Chondrocyte (in vitro differentiated cells): ENCODE measurements at regions not wholly inside any gene's neighbourhood (a gene's known extent, or its start where the extent isn't known, plus 50 kb on each side); places are given as distances from the start of the nearest gene placed in this dataset.
A peak's percentile ranks its signal among the peaks of the same experiment; 100 is the strongest.

Source experiments
- DNase-seq: peaks from one replicate; pipeline ENCODE4 v3.0.0; 2021; ENCODE audit warnings: mixed read lengths, low spot score
- H3K27ac Mint-ChIP-seq: one replicate; pipeline ENCODE4 v1.8.0; 2021; ENCODE audit warnings: mild to moderate bottlenecking, moderate library complexity, mixed read lengths; ENCODE audit not compliant: unreplicated experiment
- H3K27me3 Mint-ChIP-seq: 2 replicates; pipeline ENCODE4 v1.8.0; 2021; ENCODE audit warnings: low read depth, mixed read lengths
- H3K36me3 Mint-ChIP-seq: 2 replicates; pipeline ENCODE4 v1.8.0; 2021; ENCODE audit warnings: low read depth, mixed read lengths
- H3K4me1 Mint-ChIP-seq: 2 replicates; pipeline ENCODE4 v1.8.0; 2021; ENCODE audit warnings: low read depth, mild to moderate bottlenecking, mixed read lengths
- H3K4me3 Mint-ChIP-seq: one replicate; pipeline ENCODE4 v1.8.0; 2021; ENCODE audit warnings: mild to moderate bottlenecking, moderate library complexity, mixed read lengths; ENCODE audit not compliant: unreplicated experiment
- H3K9me3 Mint-ChIP-seq: 2 replicates; pipeline ENCODE4 v1.8.0; 2021; ENCODE audit warnings: low read depth, mixed read lengths
- TF ChIP-seq, protein P1 (sequence below): fragments of 200-600 bp; sonication (generic); IDR thresholded peaks from 2 replicates; pipeline ENCODE4 v1.5.0; 2021; ENCODE audit warnings: antibody characterized with exemption, mild to moderate bottlenecking, moderate library complexity

DNA sequence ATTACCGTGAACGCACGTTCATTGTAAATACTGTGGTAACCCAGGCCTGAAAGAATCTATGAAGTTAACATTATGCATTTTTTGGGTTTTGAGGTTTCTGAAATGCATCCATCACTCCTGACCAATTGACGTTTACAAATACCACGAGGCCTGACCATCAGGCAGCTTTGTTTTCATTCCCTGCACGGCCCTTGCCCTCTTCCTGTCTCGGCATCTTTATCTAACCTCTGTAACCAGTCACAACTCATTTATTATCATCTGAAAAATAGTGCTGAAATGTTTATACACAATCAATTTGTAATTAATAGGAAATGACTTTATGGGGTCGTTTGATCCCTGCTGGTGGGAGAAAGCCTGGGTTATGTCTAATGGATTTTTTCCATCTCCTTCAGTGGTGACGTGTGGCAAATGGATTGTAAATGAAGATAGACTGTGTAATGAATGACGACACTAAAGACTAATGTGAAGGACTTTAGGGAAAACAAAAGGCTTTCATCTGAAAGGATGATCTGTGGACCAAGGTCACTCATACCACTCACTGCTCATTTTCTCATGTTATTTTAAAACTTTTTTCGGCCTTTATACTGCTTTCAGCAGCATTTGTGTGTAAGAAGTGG lies 102.7 kb upstream of the SORBS2 start:
- Mint-ChIP-seq H3K9me3 (no peaks in the 10 kb centered on the region), H3K4me1 (peaks cover 46% of the 10 kb centered on the region), H3K36me3 (no peaks in the 10 kb centered on the region), H3K4me3 (no peak overlapping the region), H3K27ac (peak overlapping the region; percentile 73), H3K27me3 (no peaks in the 10 kb centered on the region)
- no peak for DNase-seq
- TF ChIP-seq, protein P1, sequence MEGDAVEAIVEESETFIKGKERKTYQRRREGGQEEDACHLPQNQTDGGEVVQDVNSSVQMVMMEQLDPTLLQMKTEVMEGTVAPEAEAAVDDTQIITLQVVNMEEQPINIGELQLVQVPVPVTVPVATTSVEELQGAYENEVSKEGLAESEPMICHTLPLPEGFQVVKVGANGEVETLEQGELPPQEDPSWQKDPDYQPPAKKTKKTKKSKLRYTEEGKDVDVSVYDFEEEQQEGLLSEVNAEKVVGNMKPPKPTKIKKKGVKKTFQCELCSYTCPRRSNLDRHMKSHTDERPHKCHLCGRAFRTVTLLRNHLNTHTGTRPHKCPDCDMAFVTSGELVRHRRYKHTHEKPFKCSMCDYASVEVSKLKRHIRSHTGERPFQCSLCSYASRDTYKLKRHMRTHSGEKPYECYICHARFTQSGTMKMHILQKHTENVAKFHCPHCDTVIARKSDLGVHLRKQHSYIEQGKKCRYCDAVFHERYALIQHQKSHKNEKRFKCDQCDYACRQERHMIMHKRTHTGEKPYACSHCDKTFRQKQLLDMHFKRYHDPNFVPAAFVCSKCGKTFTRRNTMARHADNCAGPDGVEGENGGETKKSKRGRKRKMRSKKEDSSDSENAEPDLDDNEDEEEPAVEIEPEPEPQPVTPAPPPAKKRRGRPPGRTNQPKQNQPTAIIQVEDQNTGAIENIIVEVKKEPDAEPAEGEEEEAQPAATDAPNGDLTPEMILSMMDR, result no peak

DNA sequence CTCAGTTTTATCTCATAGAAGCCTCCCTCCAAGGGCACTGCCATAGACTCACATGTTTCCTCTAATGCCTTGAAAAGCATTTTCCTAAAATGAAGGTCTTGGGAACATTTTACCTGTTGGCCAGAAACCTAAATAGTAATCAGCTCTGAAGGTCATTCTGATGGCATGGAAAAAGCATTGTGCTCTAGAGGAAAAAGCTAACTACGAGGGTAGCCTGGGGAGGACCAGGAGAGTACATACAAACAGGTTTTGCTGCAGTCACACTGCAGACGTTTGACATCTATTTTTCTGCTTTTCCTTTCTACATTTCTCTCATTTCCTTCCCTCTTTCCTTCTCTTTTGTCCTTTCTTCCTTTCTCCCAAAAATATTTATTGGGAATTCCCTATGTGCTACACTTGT lies 103.3 kb upstream of the SORBS2 start:
- no peaks in the 10 kb centered on the region for H3K36me3 Mint-ChIP-seq
- peaks cover 46% of the 10 kb centered on the region for H3K4me1 Mint-ChIP-seq
- H3K4me3 Mint-ChIP-seq, result no peak overlapping the region
- TF ChIP-seq, protein P1, result no peak
- H3K27ac Mint-ChIP-seq, result peak overlapping the region; percentile 73
- no peak for DNase-seq
- no peaks in the 10 kb centered on the region for H3K27me3 Mint-ChIP-seq
- H3K9me3 Mint-ChIP-seq, result no peaks in the 10 kb centered on the region

DNA sequence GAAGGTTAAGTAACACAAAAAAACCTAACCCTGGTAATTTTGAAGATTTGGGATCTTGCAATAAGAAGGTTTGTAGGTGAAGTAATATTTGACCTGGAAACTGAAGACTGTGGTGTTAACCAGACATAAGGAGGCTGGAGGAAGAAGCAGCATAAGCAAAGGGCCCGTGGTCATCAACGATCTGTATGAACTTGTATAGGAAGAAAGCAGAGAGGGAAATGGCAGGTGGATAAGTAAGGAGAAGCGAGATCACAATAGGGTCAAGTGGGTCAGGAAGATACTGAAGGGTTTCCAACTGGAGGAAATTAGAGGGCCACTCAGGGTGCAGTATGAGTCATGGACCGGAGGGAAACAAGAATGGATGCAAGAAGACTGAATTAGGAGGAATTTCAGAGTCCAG lies 103.8 kb upstream of the SORBS2 start:
- H3K4me1 Mint-ChIP-seq, result peaks cover 46% of the 10 kb centered on the region
- H3K27me3 Mint-ChIP-seq, result no peaks in the 10 kb centered on the region
- H3K9me3 Mint-ChIP-seq, result no peaks in the 10 kb centered on the region
- no peak for DNase-seq
- H3K36me3 Mint-ChIP-seq, result no peaks in the 10 kb centered on the region
- TF ChIP-seq, protein P1, result no peak
- no peak overlapping the region for H3K4me3 Mint-ChIP-seq
- no peak overlapping the region for H3K27ac Mint-ChIP-seq

DNA sequence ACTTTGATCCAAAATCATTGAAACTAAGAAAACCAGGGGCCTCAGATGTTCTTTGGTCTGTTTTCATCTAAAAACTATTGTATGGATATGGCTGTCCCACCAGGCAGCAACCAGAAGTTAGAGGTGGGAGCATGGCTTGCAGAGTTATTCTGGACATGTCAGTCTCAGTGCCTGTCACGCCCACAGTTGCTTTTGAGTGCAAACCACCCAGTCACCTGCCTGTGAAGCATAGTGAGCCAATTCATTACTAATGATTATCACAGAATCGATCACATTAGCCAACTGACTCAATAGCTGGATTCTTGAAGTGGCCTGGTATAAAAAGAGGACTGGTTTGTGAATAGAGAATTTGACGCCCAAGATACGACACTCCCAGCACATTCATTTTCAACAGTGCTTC lies 104.2 kb upstream of the SORBS2 start:
- no peaks in the 10 kb centered on the region for H3K27me3 Mint-ChIP-seq
- no peaks in the 10 kb centered on the region for H3K36me3 Mint-ChIP-seq
- no peak for DNase-seq
- H3K27ac Mint-ChIP-seq, result no peak overlapping the region
- TF ChIP-seq, protein P1, result no peak
- H3K4me3 Mint-ChIP-seq, result no peak overlapping the region
- H3K9me3 Mint-ChIP-seq, result no peaks in the 10 kb centered on the region
- peaks cover 51% of the 10 kb centered on the region for H3K4me1 Mint-ChIP-seq

DNA sequence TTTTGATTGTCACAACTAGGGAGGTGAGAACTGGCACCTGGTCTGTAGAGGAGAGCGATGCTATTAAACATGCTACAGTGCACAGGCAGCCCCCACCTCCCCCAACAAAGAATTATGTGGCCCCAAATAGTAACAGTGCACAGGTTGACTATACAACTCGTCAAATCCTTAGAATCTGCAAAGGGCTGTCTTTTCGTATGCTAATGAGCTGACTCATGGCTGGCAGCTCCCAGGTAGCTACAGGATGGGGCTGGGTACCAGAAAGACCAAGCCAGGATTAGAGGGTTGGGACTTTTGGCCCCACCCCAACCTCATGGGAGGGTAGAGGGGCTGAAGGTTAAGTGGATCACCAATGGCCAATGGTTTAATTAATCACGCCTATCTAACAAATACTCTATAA lies 104.7 kb upstream of the SORBS2 start:
- no peak for DNase-seq
- H3K27me3 Mint-ChIP-seq, result no peaks in the 10 kb centered on the region
- peaks cover 52% of the 10 kb centered on the region for H3K4me1 Mint-ChIP-seq
- H3K9me3 Mint-ChIP-seq, result no peaks in the 10 kb centered on the region
- H3K4me3 Mint-ChIP-seq, result no peak overlapping the region
- no peaks in the 10 kb centered on the region for H3K36me3 Mint-ChIP-seq
- TF ChIP-seq, protein P1, result no peak
- no peak overlapping the region for H3K27ac Mint-ChIP-seq
